A673 (cell line): ENCODE measurements at regions not wholly inside any gene's neighbourhood (a gene's known extent, or its start where the extent isn't known, plus 50 kb on each side); places are given as distances from the start of the nearest gene placed in this dataset.

Experiments used
- CTCF ChIP-seq: fragments of 300-800, 200-600 bp; sonication (generic); conservative IDR thresholded peaks from 2 replicates; pipeline ENCODE4 v1.5.1; 2017; ENCODE audit warnings: low read depth, mild to moderate bottlenecking, antibody characterized with exemption, low read length, moderate library complexity, mixed read lengths
- EZH2 ChIP-seq: fragments of 200-600 bp; sonication (generic); IDR thresholded peaks from 2 replicates; pipeline ENCODE4 v1.6.1; 2017; ENCODE audit warnings: borderline replicate concordance, low read depth, mild to moderate bottlenecking, mixed read lengths, antibody characterized with exemption, low read length; ENCODE audit not compliant: poor library complexity, severe bottlenecking

- TF ChIP-seq CTCF = no peak
- TF ChIP-seq EZH2 = no peak
Observed at GRCh38 chrX:149222040-149222439, 283.1 kb downstream of the IDS start.
